Adrenal gland (tissue), 9 donors: ENCODE measurements at regions not wholly inside any gene's neighbourhood (a gene's known extent, or its start where the extent isn't known, plus 50 kb on each side); places are given as distances from the start of the nearest gene placed in this dataset.

ENCODE experiments used
- DNase-seq, 7 donors: peaks; one replicate each; pipeline ENCODE4 v3.0.0-alpha.2; 2019 to 2020
- H3K27ac ChIP-seq, 5 donors: fragments of 200-600 bp; sonication (generic) in 4 of 5; 1 replicate in 3 of 5; 2 replicates in 2 of 5; pipeline versions ENCODE4 v1.5.1 to v1.8.0; 2016 to 2020; ENCODE audit warnings: mild to moderate bottlenecking in 1 of 5
- H3K27me3 ChIP-seq: fragments of 200-600 bp; 2 replicates; pipeline ENCODE4 v1.8.0; 2021
- H3K36me3 ChIP-seq, 2 donors: fragments of 200-600 bp; replicated peaks in 1 of 2; 1 replicate in 1 of 2; 2 replicates in 1 of 2; pipeline versions ENCODE4 v1.5.1 to v1.8.0; 2018 to 2022
- H3K4me1 ChIP-seq, 2 donors: fragments of 200-600 bp; replicated peaks in 1 of 2; 1 replicate in 1 of 2; 2 replicates in 1 of 2; pipeline versions ENCODE4 v1.5.1 to v1.8.0; 2018 to 2021
- H3K4me3 ChIP-seq, 4 donors: fragments of 200-600 bp; sonication (generic) in 3 of 4; one replicate each; pipeline ENCODE4 v1.5.1; 2016 to 2018
- H3K9me3 ChIP-seq, 3 donors: fragments of 200-600 bp; sonication (generic) in 1 of 3; replicated peaks in 1 of 3; 1 replicate in 2 of 3; 2 replicates in 1 of 3; pipeline versions ENCODE4 v1.5.1 to v1.8.0; 2016 to 2021
- CTCF ChIP-seq, 6 experiments: fragments of 450-650 bp in 4 of 6; fragments of 200-600 bp in 2 of 6; sonication (generic) in 1 of 6; IDR thresholded peaks; 1 replicate in 5 of 6; 2 replicates in 1 of 6; pipeline versions ENCODE4 v1.5.1 to v1.8.0; 2016 to 2021; ENCODE audit warnings: antibody characterized with exemption in 6 of 6, mild to moderate bottlenecking in 2 of 6, moderate library complexity in 1 of 6
- POLR2A ChIP-seq, 2 donors: fragments of 450-650 bp; IDR thresholded peaks; one replicate each; pipeline ENCODE4 v1.6.1; 2017; ENCODE audit warnings: antibody characterized with exemption in 2 of 2, mild to moderate bottlenecking in 2 of 2, moderate library complexity in 1 of 2
- WGBS, 4 donors: extraction: QIAGEN DNeasy Blood & Tissue Kit in 2 of 4; methylation state at CpG; one replicate each; pipeline versions ENCODE4 v1.1.5 to v1.1.7; 2013 to 2017; 5-methylcytosine and 5-hydroxymethylcytosine counted together
- intact Hi-C, 2 donors: fragments of 100-400 bp; cut with DNase I; formaldehyde crosslinking; loops; one replicate each; pipeline versions ENCODE4 v1.14.1 to v1.15.0; 2022 to 2023
- donor health status: healthy with polysubstance abuse.
- donor health status: Bipolar disorder and iron deficiency.
- donor health status: DM: yes; HTN: yes; CAD: no.
- donor health status: DM: no; HTN: no; CAD: no.
- donor health status: DM: no; HTN: no; CAD: no.

GRCh38 chr10:3987143-3987974 lies 202.3 kb upstream of the KLF6 start:
- intact Hi-C loops: no loop called here
- DNase-seq: peak in 1 of 7 donors; percentile 56
- H3K9me3 ChIP-seq: no peaks in the 10 kb centered on the region
- peaks cover 0 to 4% of the 10 kb centered on the region in 2 donors for H3K4me1 ChIP-seq
- WGBS, 4 donors: 69 to 80% (median 72%) methylated on average over 8 to 9 of the region's 9 CpGs
- no peaks in the 10 kb centered on the region for H3K36me3 ChIP-seq
- no peak overlapping the region for H3K27ac ChIP-seq
- H3K27me3 ChIP-seq: no peaks in the 10 kb centered on the region
- TF ChIP-seq POLR2A (IDR thresholded peaks at IDR 0.05): no peak
- TF ChIP-seq CTCF (IDR thresholded peaks at IDR 0.05): no peak
- no peak overlapping the region for H3K4me3 ChIP-seq

GRCh38 chr10:3986493-3987142 lies 201.6 kb upstream of the KLF6 start:
- no peak for DNase-seq
- intact Hi-C loops: no loop called here
- Histone ChIP-seq H3K27me3 (no peaks in the 10 kb centered on the region), H3K36me3 (no peaks in the 10 kb centered on the region), H3K4me3 (no peak overlapping the region), H3K27ac (no peak overlapping the region), H3K4me1 (peaks cover 0 to 4% of the 10 kb centered on the region in 2 donors), H3K9me3 (no peaks in the 10 kb centered on the region)
- WGBS, 4 donors: 79 to 85% (median 82%) methylated on average over 10 of the region's 10 CpGs
- TF ChIP-seq CTCF (IDR thresholded peaks at IDR 0.05) (no peak), POLR2A (IDR thresholded peaks at IDR 0.05) (no peak)

GRCh38 chr10:3982746-3983442 lies 197.9 kb upstream of the KLF6 start:
- Histone ChIP-seq H3K4me3 (no peak overlapping the region), H3K27ac (no peak overlapping the region), H3K36me3 (no peaks in the 10 kb centered on the region), H3K27me3 (no peaks in the 10 kb centered on the region), H3K9me3 (no peaks in the 10 kb centered on the region), H3K4me1 (peaks cover 0 to 4% of the 10 kb centered on the region in 2 donors)
- intact Hi-C loops: no loop called here
- TF ChIP-seq CTCF (IDR thresholded peaks at IDR 0.05) (no peak), POLR2A (IDR thresholded peaks at IDR 0.05) (no peak)
- DNase-seq: no peak

- no peak overlapping the region for H3K4me3 ChIP-seq
- no peaks in the 10 kb centered on the region for H3K36me3 ChIP-seq
- no peaks in the 10 kb centered on the region for H3K4me1 ChIP-seq
- no peaks in the 10 kb centered on the region for H3K9me3 ChIP-seq
- TF ChIP-seq CTCF (IDR thresholded peaks at IDR 0.05) (no peak), POLR2A (IDR thresholded peaks at IDR 0.05) (no peak)
- H3K27ac ChIP-seq: no peak overlapping the region
- DNase-seq: no peak
- intact Hi-C loops: no loop called here
- 72 to 78% (median 74%) methylated on average over 9 to 10 of the region's 10 CpGs for WGBS, 4 donors
- H3K27me3 ChIP-seq: no peaks in the 10 kb centered on the region
Observed at GRCh38 chr10:3981300-3981699, 196.3 kb upstream of the KLF6 start.
